Fibroblast of lung (primary cell): ENCODE measurements at regions not wholly inside any gene's neighbourhood (a gene's known extent, or its start where the extent isn't known, plus 50 kb on each side); places are given as distances from the start of the nearest gene placed in this dataset.

Experiments
- EZH2 ChIP-seq: IDR thresholded peaks from 2 replicates; pipeline ENCODE4 v1.5.1; 2012; ENCODE audit warnings: low read length, control low read depth, mild to moderate bottlenecking; ENCODE audit errors: missing control alignments
- TF ChIP-seq, protein P1 (sequence below), 2 donors: IDR thresholded peaks in 1 of 2; conservative IDR thresholded peaks in 1 of 2; 1 replicate in 1 of 2; 2 replicates in 1 of 2; pipeline ENCODE4 v1.5.1; 2011 to 2012; ENCODE audit warnings: low read length in 2 of 2, control low read depth in 1 of 2, inconsistent platforms in 1 of 2, low read depth in 1 of 2, mild to moderate bottlenecking in 1 of 2

DNA sequence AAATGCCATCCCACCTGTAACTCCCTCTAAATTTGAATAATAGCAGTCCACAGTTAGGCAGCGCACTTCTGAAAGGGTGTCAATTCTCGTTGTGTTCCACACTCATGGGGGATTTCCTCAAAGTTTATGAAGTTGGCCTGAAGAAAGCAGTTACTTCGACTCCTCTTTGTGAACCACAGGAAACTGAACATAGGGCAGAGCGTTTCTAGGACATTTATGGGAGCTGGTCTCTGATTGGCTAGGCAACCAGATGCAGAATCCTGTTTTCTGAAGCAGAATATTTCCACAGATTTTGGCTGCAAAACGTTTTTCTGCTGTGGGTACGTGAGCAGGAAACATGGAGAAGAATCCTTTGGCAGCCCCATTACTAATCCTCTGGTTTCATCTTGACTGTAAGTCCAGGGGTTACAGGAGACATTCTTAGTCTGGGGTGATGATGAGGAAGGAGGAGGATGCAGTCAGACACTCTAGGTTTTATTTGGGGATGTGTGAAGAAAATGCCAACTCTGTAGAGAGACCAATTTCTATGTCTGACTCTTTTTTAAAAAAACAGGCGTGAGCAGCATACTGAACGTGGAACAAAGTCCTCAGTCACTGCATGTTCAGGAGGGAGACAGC is 431.5 kb upstream of the OR4E1 start:
- no peak for TF ChIP-seq EZH2
- TF ChIP-seq, protein P1, sequence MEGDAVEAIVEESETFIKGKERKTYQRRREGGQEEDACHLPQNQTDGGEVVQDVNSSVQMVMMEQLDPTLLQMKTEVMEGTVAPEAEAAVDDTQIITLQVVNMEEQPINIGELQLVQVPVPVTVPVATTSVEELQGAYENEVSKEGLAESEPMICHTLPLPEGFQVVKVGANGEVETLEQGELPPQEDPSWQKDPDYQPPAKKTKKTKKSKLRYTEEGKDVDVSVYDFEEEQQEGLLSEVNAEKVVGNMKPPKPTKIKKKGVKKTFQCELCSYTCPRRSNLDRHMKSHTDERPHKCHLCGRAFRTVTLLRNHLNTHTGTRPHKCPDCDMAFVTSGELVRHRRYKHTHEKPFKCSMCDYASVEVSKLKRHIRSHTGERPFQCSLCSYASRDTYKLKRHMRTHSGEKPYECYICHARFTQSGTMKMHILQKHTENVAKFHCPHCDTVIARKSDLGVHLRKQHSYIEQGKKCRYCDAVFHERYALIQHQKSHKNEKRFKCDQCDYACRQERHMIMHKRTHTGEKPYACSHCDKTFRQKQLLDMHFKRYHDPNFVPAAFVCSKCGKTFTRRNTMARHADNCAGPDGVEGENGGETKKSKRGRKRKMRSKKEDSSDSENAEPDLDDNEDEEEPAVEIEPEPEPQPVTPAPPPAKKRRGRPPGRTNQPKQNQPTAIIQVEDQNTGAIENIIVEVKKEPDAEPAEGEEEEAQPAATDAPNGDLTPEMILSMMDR (conservative IDR thresholded peaks at IDR 0.05 in 1 of 2, IDR thresholded peaks at IDR 0.05 in 1 of 2; ENCODE audit: low read depth in 1 of 2, low read length in 2 of 2) = no peak
